ENCODE measurements at regions not wholly inside any gene's neighbourhood (a gene's known extent, or its start where the extent isn't known, plus 50 kb on each side); places are given as distances from the start of the nearest gene placed in this dataset.

GRCh38 chr4:183030309-183030708 lies 68.7 kb upstream of the WWC2 start:
- TF ChIP-seq CTCF (conservative IDR thresholded peaks at IDR 0.05 in 1 of 2, IDR thresholded peaks at IDR 0.05 in 1 of 2; ENCODE audit: extremely low read depth in 1 of 2, insufficient read depth in 1 of 2, low read depth in 1 of 2, low read length in 2 of 2) (no peak), EZH2 (IDR thresholded peaks at IDR 0.05; ENCODE audit: borderline replicate concordance, low read length) (no peak)

Measured in mammary epithelial cell (primary cell).